ENCODE measurements at regions not wholly inside any gene's neighbourhood (a gene's known extent, or its start where the extent isn't known, plus 50 kb on each side); places are given as distances from the start of the nearest gene placed in this dataset.

DNA sequence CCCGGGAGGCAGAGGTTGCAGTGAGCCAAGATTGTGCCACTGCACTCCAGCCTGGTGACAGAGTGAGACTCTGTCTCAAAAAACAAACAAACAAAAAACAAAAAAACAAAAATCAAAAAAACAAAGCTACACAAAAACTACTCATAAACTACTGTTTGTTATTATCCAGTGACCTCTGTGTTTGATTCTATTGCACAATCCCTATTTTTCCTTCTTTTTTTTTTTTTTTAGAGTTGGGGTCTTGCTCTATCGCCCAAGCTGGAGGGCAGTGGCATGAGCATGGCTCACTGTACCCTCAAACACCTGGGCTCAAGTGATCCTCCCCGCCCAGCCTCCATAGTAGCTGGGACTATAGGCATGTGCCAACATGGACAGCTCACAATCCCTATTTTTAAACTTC, 92.7 kb downstream of the FAM217A start:
- no peak for DNase-seq
- H3K36me3 ChIP-seq (replicated peaks in 1 of 2) = no peaks in the 10 kb centered on the region
- no peak overlapping the region for H3K4me3 ChIP-seq
- TF ChIP-seq POLR2A (IDR thresholded peaks at IDR 0.05) = no peak
- TF ChIP-seq, protein P1, sequence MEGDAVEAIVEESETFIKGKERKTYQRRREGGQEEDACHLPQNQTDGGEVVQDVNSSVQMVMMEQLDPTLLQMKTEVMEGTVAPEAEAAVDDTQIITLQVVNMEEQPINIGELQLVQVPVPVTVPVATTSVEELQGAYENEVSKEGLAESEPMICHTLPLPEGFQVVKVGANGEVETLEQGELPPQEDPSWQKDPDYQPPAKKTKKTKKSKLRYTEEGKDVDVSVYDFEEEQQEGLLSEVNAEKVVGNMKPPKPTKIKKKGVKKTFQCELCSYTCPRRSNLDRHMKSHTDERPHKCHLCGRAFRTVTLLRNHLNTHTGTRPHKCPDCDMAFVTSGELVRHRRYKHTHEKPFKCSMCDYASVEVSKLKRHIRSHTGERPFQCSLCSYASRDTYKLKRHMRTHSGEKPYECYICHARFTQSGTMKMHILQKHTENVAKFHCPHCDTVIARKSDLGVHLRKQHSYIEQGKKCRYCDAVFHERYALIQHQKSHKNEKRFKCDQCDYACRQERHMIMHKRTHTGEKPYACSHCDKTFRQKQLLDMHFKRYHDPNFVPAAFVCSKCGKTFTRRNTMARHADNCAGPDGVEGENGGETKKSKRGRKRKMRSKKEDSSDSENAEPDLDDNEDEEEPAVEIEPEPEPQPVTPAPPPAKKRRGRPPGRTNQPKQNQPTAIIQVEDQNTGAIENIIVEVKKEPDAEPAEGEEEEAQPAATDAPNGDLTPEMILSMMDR (IDR thresholded peaks at IDR 0.05) = no peak
- H3K9me3 ChIP-seq (replicated peaks in 1 of 3) = no peaks in the 10 kb centered on the region
- intact Hi-C loops (cut with DNase I) = loop anchor here in 1 of 2 donors (5.0 kb wide), 1 partner anchor 244 kb away; no protein-coding TSS in a partner anchor
- no peaks in the 10 kb centered on the region for H3K27me3 ChIP-seq
- no peak overlapping the region for H3K27ac ChIP-seq
- WGBS, 4 donors = 92 to 100% (median 94%) methylated on average over 2 to 3 of the region's 3 CpGs
- peaks cover 4 to 12% of the 10 kb centered on the region in 2 donors for H3K4me1 ChIP-seq (replicated peaks in 1 of 2)

DNA sequence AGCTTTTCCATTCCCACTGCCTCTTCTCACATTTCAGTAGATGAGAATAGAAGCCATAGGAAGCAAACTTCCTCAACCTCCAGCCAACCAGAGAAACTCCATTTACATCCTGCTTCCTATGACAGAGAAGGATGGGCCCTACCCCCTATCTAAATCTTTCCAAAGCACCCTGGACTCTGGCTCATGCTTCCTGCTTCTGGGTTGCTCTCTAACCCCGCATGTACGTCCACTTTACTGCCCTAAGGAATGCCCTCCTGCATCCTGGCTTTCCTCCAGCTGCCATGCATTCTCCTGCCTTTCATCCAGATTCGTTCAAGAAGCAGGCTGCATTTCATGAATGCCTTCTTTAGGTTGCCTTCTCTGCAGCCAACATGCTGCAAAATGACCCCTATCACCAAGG, 91.9 kb downstream of the FAM217A start:
- TF ChIP-seq, protein P1 (IDR thresholded peaks at IDR 0.05) = no peak
- TF ChIP-seq POLR2A (IDR thresholded peaks at IDR 0.05) = no peak
- Histone ChIP-seq H3K36me3 (replicated peaks in 1 of 2) (no peaks in the 10 kb centered on the region), H3K4me3 (no peak overlapping the region), H3K4me1 (replicated peaks in 1 of 2) (peaks cover 4 to 12% of the 10 kb centered on the region in 2 donors), H3K9me3 (replicated peaks in 1 of 3) (no peaks in the 10 kb centered on the region), H3K27me3 (no peaks in the 10 kb centered on the region), H3K27ac (peak overlapping the region in 1 of 5 donors; percentile 6)
- intact Hi-C loops (cut with DNase I) = loop anchor here in 1 of 2 donors (5.0 kb wide), 1 partner anchor 245 kb away; no protein-coding TSS in a partner anchor
- no peak for DNase-seq
- WGBS, 4 donors = 67 to 75% (median 71%) methylated on average over 3 of the region's 3 CpGs

DNA sequence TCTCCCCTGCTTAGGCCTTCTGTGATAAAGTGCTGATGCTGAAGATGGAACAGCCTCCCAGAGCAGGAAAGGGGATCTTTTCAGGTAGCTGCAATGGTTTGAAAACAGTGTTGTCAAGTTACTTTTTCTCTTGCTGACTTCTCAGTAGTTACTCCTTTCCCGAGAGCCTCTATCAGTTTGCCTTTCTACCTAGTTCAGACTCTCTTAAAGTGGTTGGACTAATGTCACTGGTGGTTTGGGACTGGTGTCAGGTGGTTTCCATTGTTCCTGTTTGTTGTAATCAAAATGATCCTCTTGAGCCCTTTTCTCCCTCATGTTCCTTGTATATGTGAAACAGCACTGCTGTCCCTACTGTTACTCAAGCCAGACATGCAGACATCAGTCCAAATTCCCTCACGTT, 91.4 kb downstream of the FAM217A start:
- H3K27me3 ChIP-seq = no peaks in the 10 kb centered on the region
- H3K9me3 ChIP-seq (replicated peaks in 1 of 3) = no peaks in the 10 kb centered on the region
- no peak overlapping the region for H3K4me3 ChIP-seq
- 89 to 93% (median 91%) methylated on average over 2 of the region's 2 CpGs for WGBS, 4 donors
- intact Hi-C loops (cut with DNase I) = loop anchor here in 1 of 2 donors (5.0 kb wide), 1 partner anchor 245 kb away; no protein-coding TSS in a partner anchor
- no peak overlapping the region for H3K27ac ChIP-seq
- no peak for TF ChIP-seq POLR2A (IDR thresholded peaks at IDR 0.05)
- TF ChIP-seq, protein P1 (IDR thresholded peaks at IDR 0.05) = no peak
- DNase-seq = no peak
- H3K36me3 ChIP-seq (replicated peaks in 1 of 2) = no peaks in the 10 kb centered on the region
- peaks cover 4 to 12% of the 10 kb centered on the region in 2 donors for H3K4me1 ChIP-seq (replicated peaks in 1 of 2)

DNA sequence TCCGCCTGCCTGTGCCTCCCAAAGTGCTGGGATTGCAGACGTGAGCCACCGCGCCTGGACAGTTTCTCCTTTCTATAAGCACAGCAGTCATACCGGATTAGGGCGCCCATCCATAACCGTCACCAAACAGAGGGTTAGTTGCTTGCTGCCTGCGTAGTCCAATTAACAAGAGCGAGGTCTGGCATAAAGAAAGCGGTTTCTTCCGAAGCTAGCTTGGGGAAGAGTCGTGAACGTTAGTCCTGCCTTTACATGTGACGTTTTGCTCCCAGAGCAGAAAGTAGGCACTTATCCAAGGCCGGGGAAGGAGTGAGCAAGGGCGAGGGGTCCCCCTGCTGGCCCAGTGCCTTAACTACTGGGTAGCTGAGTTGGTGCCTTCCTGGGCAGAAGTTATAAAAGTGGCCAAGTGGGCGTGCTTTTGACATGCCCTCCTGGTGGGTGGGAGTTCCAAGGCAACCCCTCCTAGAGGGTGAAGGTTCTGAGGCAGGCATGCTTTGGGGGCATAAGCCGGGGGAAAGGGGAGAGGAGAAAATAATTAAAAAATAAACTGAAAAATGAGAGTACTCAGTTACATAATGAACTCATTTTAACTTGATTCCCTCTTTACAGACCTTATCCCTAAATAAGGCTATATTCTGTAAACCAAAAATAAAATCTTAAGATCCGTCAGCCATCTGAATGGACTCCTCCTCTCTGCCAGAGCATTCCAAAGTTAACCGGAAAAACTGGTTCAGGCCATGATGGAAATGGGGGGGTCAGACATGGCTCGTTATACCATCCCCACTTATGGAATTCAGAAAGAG, 88.0 kb downstream of the FAM217A start:
- no peaks in the 10 kb centered on the region for H3K9me3 ChIP-seq (replicated peaks in 1 of 3)
- 16 to 24% (median 21%) methylated on average over 18 to 21 of the region's 21 CpGs for WGBS, 4 donors
- intact Hi-C loops (cut with DNase I) = loop anchor here in 1 of 2 donors (5.0 to 10.0 kb wide), 2 partner anchors 244 to 716 kb away; no protein-coding TSS in a partner anchor

More for the DNA sequence above, 88.0 kb downstream of the FAM217A start:
- H3K4me3 ChIP-seq = peak overlapping the region in 2 of 4 donors; percentile 19 to 48
- H3K27me3 ChIP-seq = no peaks in the 10 kb centered on the region
- TF ChIP-seq POLR2A (IDR thresholded peaks at IDR 0.05) = peak in 1 of 2 donors; percentile 18
- TF ChIP-seq, protein P1 (IDR thresholded peaks at IDR 0.05) = peak; percentile 63 to 84 (median 78)
- peaks cover 4 to 12% of the 10 kb centered on the region in 2 donors for H3K4me1 ChIP-seq (replicated peaks in 1 of 2)
- peak overlapping the region in 4 of 5 donors; percentile 11 to 69 (median 35) for H3K27ac ChIP-seq
- DNase-seq = peak; percentile 83 to 96 (median 93)
- no peaks in the 10 kb centered on the region for H3K36me3 ChIP-seq (replicated peaks in 1 of 2)

Data from adrenal gland (tissue), 9 donors.